K562 (cell line): ENCODE measurements at regions not wholly inside any gene's neighbourhood (a gene's known extent, or its start where the extent isn't known, plus 50 kb on each side); places are given as distances from the start of the nearest gene placed in this dataset.

Experiments used
- CTCF ChIP-seq, 3 experiments: IDR thresholded peaks in 2 of 3; conservative IDR thresholded peaks in 1 of 3; 2 replicates each; pipeline ENCODE4 v1.5.1; 2011 to 2012; ENCODE audit warnings: low read length in 3 of 3, mild to moderate bottlenecking in 3 of 3, control low read depth in 2 of 3, improper control_type of control experiment in 1 of 3, inconsistent platforms in 1 of 3, low read depth in 1 of 3, mixed read lengths in 1 of 3, moderate library complexity in 1 of 3; ENCODE audit not compliant: insufficient read depth in 2 of 3
- EP300 ChIP-seq: IDR thresholded peaks from 2 replicates; pipeline ENCODE4 v1.6.1; 2012; ENCODE audit warnings: low read length, improper control_type of control experiment
- ERF ChIP-seq: fragments of 450-650 bp; formaldehyde crosslinking; IDR thresholded peaks from 2 replicates; pipeline ENCODE4 v1.4.0; 2020; ENCODE audit warnings: mild to moderate bottlenecking, mixed read lengths
- EZH2 ChIP-seq: IDR thresholded peaks from 2 replicates; pipeline ENCODE4 v1.6.1; 2012; ENCODE audit warnings: low read depth, mild to moderate bottlenecking, inconsistent platforms, low read length, borderline replicate concordance
- JUN ChIP-seq, 2 experiments: sonication (generic) in 1 of 2; formaldehyde crosslinking in 1 of 2; IDR thresholded peaks; 2 replicates each; pipeline versions ENCODE4 v1.6.1 to v1.8.0; 2012 to 2022; ENCODE audit warnings: borderline replicate concordance in 2 of 2, mild to moderate bottlenecking in 2 of 2, improper control_type of control experiment in 1 of 2, low read depth in 1 of 2, low read length in 1 of 2, missing genetic modification reagents in 1 of 2
- NFYB ChIP-seq: IDR thresholded peaks from 2 replicates; pipeline ENCODE4 v1.6.1; 2011; ENCODE audit warnings: mild to moderate bottlenecking, moderate library complexity; ENCODE audit not compliant: insufficient read length; ENCODE audit errors: extremely low read depth
- NR2C1 ChIP-seq, 2 experiments: fragments of 450-650 bp; IDR thresholded peaks; 2 replicates each; pipeline ENCODE4 v1.6.1; 2017; ENCODE audit warnings: mild to moderate bottlenecking in 2 of 2, antibody characterized with exemption in 1 of 2, inconsistent platforms in 1 of 2, missing compliant biosample characterization in 1 of 2, missing genetic modification characterization in 1 of 2
- POLR2AphosphoS5 ChIP-seq: IDR thresholded peaks from 2 replicates; pipeline ENCODE4 v1.6.1; 2011; ENCODE audit warnings: mild to moderate bottlenecking, low read depth, low read length, moderate library complexity; ENCODE audit not compliant: control insufficient read depth, insufficient read depth
- PURB ChIP-seq: sonication (generic); formaldehyde crosslinking; IDR thresholded peaks from 2 replicates; pipeline ENCODE4 v1.9.0; 2021; ENCODE audit warnings: low read depth, mild to moderate bottlenecking, missing genetic modification reagents
- ZNF507 ChIP-seq: conservative IDR thresholded peaks from 2 replicates; pipeline ENCODE4 v1.6.1; 2017; ENCODE audit warnings: missing genetic modification characterization, missing compliant biosample characterization

GRCh38 chr16:85469929-85470590 lies 143.1 kb upstream of the GSE1 start:
- TF ChIP-seq EZH2 (no peak), POLR2AphosphoS5 (no peak), JUN (IDR thresholded peaks at IDR 0.05; ENCODE audit: borderline replicate concordance, low read depth, low read length) (no peak), JUN (CRISPR knock-in tag; IDR thresholded peaks at IDR 0.05; ENCODE audit: borderline replicate concordance) (no peak), PURB (CRISPR knock-in tag) (no peak), ZNF507 (no peak), NFYB (no peak), ERF (CRISPR knock-in tag) (no peak), EP300 (no peak), CTCF (IDR thresholded peaks at IDR 0.05 in 2 of 3, conservative IDR thresholded peaks at IDR 0.05 in 1 of 3; ENCODE audit: insufficient read depth in 2 of 3, low read depth in 1 of 3, low read length in 3 of 3) (no peak), NR2C1 (IDR thresholded peaks at IDR 0.05) (no peak), NR2C1 (tag; IDR thresholded peaks at IDR 0.05) (no peak)
